ENCODE measurements at regions not wholly inside any gene's neighbourhood (a gene's known extent, or its start where the extent isn't known, plus 50 kb on each side); places are given as distances from the start of the nearest gene placed in this dataset.

- Histone ChIP-seq H3K4me3 (ENCODE audit: low read depth, low read length) (no peak overlapping the region), H3K36me3 (ENCODE audit: control insufficient read depth in 2 of 2, insufficient read depth in 1 of 2, low read length in 2 of 2) (no peaks in the 10 kb centered on the region), H3K9me3 (ENCODE audit: control insufficient read depth, insufficient read depth, low read depth, low read length) (no peaks in the 10 kb centered on the region), H3K27ac (ENCODE audit: extremely low read depth, low read depth, low read length) (no peak overlapping the region), H3K4me1 (ENCODE audit: control insufficient read depth, insufficient read depth, low read length) (no peaks in the 10 kb centered on the region)
- POLR2A ChIA-PET: no interaction called here
- CTCF ChIA-PET: no interaction called here
- TF ChIP-seq, protein P1, sequence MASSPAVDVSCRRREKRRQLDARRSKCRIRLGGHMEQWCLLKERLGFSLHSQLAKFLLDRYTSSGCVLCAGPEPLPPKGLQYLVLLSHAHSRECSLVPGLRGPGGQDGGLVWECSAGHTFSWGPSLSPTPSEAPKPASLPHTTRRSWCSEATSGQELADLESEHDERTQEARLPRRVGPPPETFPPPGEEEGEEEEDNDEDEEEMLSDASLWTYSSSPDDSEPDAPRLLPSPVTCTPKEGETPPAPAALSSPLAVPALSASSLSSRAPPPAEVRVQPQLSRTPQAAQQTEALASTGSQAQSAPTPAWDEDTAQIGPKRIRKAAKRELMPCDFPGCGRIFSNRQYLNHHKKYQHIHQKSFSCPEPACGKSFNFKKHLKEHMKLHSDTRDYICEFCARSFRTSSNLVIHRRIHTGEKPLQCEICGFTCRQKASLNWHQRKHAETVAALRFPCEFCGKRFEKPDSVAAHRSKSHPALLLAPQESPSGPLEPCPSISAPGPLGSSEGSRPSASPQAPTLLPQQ (tag by site-specific recombination; IDR thresholded peaks at IDR 0.05): no peak
- TF ChIP-seq ZNF10 (tag by site-specific recombination; IDR thresholded peaks at IDR 0.05): no peak
- TF ChIP-seq ZNF16 (tag by site-specific recombination; IDR thresholded peaks at IDR 0.05; ENCODE audit: low read depth): no peak
- no peak for TF ChIP-seq ZNF114 (tag by site-specific recombination; IDR thresholded peaks at IDR 0.05)
- no peak for TF ChIP-seq ZNF221 (tag by site-specific recombination; IDR thresholded peaks at IDR 0.05; ENCODE audit: borderline replicate concordance)
- TF ChIP-seq GFI1B (tag by site-specific recombination; IDR thresholded peaks at IDR 0.05): no peak
- no peak for TF ChIP-seq KLF10 (tag by site-specific recombination; IDR thresholded peaks at IDR 0.05)
- no peak for TF ChIP-seq ZNF510 (tag by site-specific recombination; IDR thresholded peaks at IDR 0.05; ENCODE audit: insufficient replicate concordance)
- TF ChIP-seq ZNF426 (tag by site-specific recombination; IDR thresholded peaks at IDR 0.05): no peak
- no peak for TF ChIP-seq ZNF830 (tag by site-specific recombination; IDR thresholded peaks at IDR 0.05; ENCODE audit: low read depth)
- no peak for TF ChIP-seq ZNF629 (tag by site-specific recombination; IDR thresholded peaks at IDR 0.05)
- TF ChIP-seq GLI4 (tag by site-specific recombination; IDR thresholded peaks at IDR 0.05): no peak
These were observed 981.5 kb downstream of the DCDC2C start for GRCh38 chr2:4684921-4685320.

- ChIA-PET CTCF (interaction anchor here (1.2 to 1.4 kb wide), 2 partner anchors 9 to 24 kb away, joined by 3 read pairs; no protein-coding TSS in a partner anchor), POLR2A (no interaction called here)
- no peak for TF ChIP-seq ZNF544 (tag by site-specific recombination; IDR thresholded peaks at IDR 0.05)
- TF ChIP-seq YY1 (tag by site-specific recombination; IDR thresholded peaks at IDR 0.05): no peak
- TF ChIP-seq KLF16 (tag by site-specific recombination; IDR thresholded peaks at IDR 0.05): no peak
- TF ChIP-seq ZNF221 (tag by site-specific recombination; IDR thresholded peaks at IDR 0.05; ENCODE audit: borderline replicate concordance): no peak
- no peak for TF ChIP-seq FEZF1 (tag by site-specific recombination; IDR thresholded peaks at IDR 0.05)
- no peak for TF ChIP-seq ZIC2 (tag by site-specific recombination; IDR thresholded peaks at IDR 0.05)
- no peak for TF ChIP-seq ZNF416 (tag by site-specific recombination; IDR thresholded peaks at IDR 0.05)
- TF ChIP-seq ZNF473 (tag by site-specific recombination; IDR thresholded peaks at IDR 0.05): no peak
- TF ChIP-seq PRDM6 (tag by site-specific recombination; IDR thresholded peaks at IDR 0.05): no peak
- no peak for TF ChIP-seq ZNF791 (tag by site-specific recombination; IDR thresholded peaks at IDR 0.05)
- no peak for TF ChIP-seq ZNF660 (tag by site-specific recombination; IDR thresholded peaks at IDR 0.05)
- TF ChIP-seq ZNF169 (tag by site-specific recombination; IDR thresholded peaks at IDR 0.05): no peak
- no peak for TF ChIP-seq BCL11A (tag by site-specific recombination; IDR thresholded peaks at IDR 0.05; ENCODE audit: low read depth)
- TF ChIP-seq ZNF121 (tag by site-specific recombination; IDR thresholded peaks at IDR 0.05): no peak
- no peak for TF ChIP-seq ZFP37 (tag by site-specific recombination; IDR thresholded peaks at IDR 0.05)
- no peak for TF ChIP-seq YY2 (tag by site-specific recombination; IDR thresholded peaks at IDR 0.05)
- no peak for TF ChIP-seq ZNF707 (tag by site-specific recombination; IDR thresholded peaks at IDR 0.05)
- Histone ChIP-seq H3K4me1 (ENCODE audit: control insufficient read depth, insufficient read depth, low read length) (no peaks in the 10 kb centered on the region), H3K9me3 (ENCODE audit: control insufficient read depth, insufficient read depth, low read depth, low read length) (no peaks in the 10 kb centered on the region), H3K36me3 (ENCODE audit: control insufficient read depth in 2 of 2, insufficient read depth in 1 of 2, low read length in 2 of 2) (no peaks in the 10 kb centered on the region), H3K4me3 (ENCODE audit: low read depth, low read length) (no peak overlapping the region), H3K27ac (ENCODE audit: extremely low read depth, low read depth, low read length) (no peak overlapping the region)
These were observed 987.5 kb downstream of the DCDC2C start for GRCh38 chr2:4690913-4691312.
